Limb (tissue), 2 donors: ENCODE measurements at regions not wholly inside any gene's neighbourhood (a gene's known extent, or its start where the extent isn't known, plus 50 kb on each side); places are given as distances from the start of the nearest gene placed in this dataset.

ENCODE experiments used
- DNase-seq, 2 donors: peaks; one replicate each; pipeline ENCODE4 v3.0.0-alpha.2; 2016; ENCODE audit errors: extremely low spot score in 2 of 2

DNA sequence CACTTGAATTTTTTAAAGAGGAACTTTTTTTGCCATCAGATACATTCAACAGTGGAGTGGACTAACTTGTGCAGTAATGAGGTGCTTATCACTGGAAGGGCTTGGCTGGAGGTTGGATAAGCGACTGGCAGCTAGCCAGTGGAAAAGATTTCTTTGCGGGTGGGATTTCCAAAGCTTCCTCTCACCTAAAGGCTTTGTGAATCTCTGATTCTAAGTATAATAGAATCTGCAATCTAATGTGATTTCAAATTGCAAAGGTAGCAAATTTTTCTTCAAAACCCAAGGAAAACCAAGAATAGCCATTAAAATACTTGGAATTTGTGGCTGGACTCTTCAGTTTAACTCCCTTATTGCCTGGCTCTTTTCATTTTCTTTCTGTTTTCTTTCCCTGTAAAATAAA lies 460.4 kb upstream of the MARCKS start:
- DNase-seq: no peak

DNA sequence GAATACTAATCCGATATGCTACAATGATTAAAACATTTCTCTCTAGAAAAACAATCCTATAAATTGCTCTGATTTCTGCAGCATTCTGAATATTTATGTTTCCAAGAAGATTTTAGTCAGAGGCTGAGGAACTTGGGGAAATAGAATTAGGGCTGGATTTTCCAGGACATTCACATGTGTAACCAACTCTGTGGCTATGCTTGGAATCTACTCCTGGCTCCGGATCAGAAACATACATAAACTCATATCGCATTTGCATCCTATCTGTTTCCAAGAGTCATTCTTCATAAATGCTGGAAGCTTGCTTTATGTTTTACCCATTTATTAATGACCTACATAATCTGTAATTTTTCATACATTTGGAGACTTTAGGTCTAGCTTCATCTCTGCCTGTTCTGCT lies 459.9 kb upstream of the MARCKS start:
- DNase-seq: peak in 1 of 2 donors; percentile 64

GRCh38 chr6:113401231-113401630 lies 455.9 kb upstream of the MARCKS start:
- DNase-seq: no peak

DNA sequence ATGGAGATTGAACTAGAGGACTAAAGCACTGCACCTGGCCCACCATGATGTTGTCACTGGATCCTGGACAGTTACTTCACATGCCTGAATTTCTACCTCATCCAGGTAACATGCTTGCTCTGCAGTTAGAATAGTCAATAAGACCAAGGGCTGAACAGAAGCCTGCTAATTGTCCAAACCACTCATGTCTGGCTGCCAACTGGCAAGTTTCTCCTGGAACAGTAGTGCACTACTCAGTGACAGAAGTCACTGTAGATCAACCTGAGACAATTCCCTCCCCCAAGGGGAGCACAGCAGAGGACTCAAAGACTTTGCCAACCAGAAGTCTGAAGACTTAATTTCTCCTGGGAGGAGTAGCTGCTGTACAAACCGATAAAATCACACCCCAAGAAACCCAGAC lies 454.6 kb upstream of the MARCKS start:
- no peak for DNase-seq

- no peak for DNase-seq
Observed at GRCh38 chr6:113403966-113404595, 453.1 kb upstream of the MARCKS start.

GRCh38 chr6:113405326-113406047 lies 451.7 kb upstream of the MARCKS start:
- no peak for DNase-seq

- no peak for DNase-seq
Observed at GRCh38 chr6:113406048-113406695, 451.0 kb upstream of the MARCKS start.

DNA sequence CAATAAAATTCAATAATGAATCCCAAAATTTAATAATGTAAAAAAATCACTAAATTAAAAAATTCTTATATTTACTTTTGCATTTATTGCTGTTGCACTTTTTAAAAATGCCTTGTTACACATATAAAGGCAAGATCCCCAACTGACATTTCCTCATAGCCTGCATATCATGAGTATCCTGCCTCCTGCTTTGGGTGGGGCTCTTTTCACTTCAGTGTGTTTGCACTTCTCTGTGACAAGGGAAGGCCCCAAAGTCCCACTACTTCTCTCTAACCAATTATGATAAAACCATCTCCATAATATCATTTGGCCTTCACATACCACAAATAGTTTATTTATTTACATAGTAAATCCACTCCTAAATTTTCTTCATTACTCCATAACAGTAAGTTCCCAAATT lies 446.1 kb upstream of the MARCKS start:
- no peak for DNase-seq

DNA sequence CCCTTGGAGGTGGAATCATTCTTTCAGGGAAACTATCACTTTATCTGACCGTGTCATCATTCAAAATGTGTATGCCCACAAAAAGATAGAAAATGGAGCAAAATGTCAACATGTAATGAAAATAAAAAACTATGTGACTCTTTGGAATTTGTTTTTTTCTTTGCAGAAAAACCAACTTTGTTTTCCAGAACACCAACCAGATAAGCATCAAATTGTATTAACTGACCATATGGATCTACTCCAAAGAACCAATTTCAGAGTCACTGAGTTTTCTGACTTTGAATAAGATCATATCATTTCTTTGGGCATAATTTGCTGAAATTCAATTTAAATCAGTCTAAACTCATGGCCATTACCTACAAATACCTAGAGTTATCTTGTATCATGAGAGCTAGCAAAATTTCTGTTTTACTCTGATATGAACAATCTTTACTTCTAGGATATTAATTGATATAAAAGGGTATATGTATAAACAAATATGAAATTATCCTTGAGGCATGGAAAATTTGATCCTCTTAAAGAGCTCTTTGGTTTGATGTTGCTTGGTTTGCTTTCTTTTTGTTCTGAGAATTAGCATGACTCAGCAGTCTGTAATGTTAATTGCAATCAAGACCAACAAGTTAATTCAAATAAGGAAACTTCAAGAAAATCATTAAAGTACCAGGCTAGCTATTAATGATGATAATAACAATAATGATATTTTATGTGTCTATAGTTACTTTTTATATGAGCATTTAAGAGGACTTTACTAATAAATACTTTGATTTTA lies 444.4 kb upstream of the MARCKS start:
- DNase-seq: no peak

DNA sequence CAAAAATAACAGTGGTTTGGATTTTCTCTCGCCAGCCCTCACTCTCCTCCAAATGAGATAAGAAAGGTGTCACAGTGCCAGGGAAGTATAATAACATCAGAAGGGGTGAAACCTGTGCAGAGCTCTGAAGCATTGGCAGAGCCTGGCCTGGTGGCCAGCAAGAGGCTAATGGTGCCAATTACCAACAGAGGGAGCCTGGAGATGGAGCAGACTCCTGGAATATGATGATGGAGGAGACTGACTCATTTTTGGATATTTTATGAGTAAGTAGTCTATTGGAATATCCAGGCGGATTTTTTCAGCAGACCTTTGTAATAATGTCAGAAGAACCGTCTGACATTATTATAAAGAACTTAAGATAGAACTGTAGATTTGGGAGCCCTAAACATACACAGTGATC lies 442.6 kb upstream of the MARCKS start:
- DNase-seq: no peak

- DNase-seq: no peak
Observed at GRCh38 chr6:113416170-113416569, 441.0 kb upstream of the MARCKS start.

GRCh38 chr6:113420290-113420689 lies 436.9 kb upstream of the MARCKS start:
- no peak for DNase-seq

- DNase-seq: no peak
Observed at GRCh38 chr6:113421997-113422396, 435.1 kb upstream of the MARCKS start.

- DNase-seq: no peak
Observed at GRCh38 chr6:113423956-113424355, 433.2 kb upstream of the MARCKS start.

DNA sequence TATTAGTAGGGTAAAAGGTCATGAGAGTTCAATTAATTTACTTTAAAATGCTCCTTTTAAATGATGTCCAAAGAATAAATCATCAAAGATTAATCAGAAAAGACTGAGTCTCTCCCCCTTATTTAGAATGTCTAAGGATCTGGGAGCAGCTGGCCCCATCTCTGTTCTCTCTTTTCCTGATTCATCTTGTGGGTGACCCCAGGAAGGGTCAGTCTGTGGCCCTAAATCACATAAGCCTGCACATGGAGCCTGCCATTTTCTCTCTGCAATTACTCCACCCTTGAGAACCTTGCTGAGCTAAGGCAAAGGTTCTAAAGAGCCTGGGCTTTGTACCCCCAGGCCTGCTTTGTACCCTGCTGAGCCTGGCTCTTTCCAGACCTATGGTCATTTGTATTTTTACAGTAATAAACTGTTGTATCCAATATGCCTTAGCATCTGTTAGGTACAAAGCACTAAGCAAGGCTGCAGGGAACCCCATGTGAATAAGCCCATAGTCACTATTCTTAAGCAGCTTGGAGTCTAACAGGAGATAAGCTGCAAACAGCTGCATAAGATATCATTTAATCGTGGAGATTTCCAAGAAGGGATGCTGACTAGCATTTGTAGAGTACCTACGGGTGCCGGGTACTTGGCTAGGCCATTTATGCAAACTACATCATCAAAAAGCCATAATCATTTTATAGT lies 431.0 kb upstream of the MARCKS start:
- DNase-seq: no peak

DNA sequence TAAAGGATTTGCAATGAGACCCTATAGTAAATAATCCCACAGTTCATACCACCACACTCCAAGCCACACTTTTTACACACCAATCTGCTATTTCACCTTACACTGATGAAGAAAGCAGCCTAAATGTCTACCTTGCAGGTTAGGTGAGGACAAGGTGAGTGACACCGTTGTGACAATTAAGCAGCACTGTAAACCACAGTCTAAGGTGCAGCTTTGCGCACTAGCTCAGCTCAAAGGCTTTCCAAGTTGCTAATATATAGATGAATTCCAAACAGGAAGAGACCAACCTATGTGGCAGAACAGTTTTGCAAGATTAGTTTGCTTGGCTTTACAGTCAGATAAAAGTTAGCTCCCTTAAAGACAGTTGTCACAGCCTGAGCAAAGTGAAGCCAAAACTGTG lies 429.5 kb upstream of the MARCKS start:
- no peak for DNase-seq

- no peak for DNase-seq
Observed at GRCh38 chr6:113428702-113429101, 428.4 kb upstream of the MARCKS start.

- no peak for DNase-seq
Observed at GRCh38 chr6:113432521-113433334, 424.4 kb upstream of the MARCKS start.

DNA sequence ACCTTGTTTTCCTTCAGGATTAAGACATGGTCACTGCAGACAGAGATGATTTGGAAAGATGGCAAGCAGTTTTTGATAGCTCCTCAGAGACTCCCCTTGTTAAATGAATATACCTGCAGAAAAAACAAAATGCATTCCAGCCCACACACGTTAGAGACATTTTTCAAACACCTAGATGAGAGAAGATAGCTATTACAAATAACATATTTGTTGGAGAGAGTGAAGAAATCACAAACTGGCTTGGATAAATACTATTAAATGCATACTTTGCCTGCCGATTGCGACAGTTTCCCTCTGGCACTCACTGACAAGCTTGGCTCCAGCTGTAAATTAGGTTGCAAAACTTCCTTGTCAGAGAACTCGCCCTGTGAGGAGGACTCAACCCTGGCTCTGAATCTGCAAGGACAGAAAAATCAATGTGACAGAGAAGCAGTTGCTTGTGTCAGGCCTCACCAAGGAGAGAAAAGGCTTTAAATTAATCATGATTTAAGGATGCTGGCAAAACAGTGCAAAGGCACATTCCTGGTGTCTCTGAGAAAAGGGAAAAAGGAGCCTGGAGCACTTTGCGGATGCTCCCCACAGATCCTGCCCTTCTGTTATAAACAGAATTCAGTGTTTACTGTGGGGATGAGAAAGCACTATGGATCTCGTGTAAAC lies 423.7 kb upstream of the MARCKS start:
- DNase-seq: peak in 1 of 2 donors; percentile 38

- DNase-seq: no peak
Observed at GRCh38 chr6:113434641-113435040, 422.5 kb upstream of the MARCKS start.
